IPS DF 6.9 (cell line): ENCODE measurements at regions not wholly inside any gene's neighbourhood (a gene's known extent, or its start where the extent isn't known, plus 50 kb on each side); places are given as distances from the start of the nearest gene placed in this dataset.

Source experiments
- DNase-seq: peaks from one replicate; pipeline ENCODE4 v3.0.0-alpha.2; 2013; ENCODE audit warnings: low read depth, low spot score
- H3K27ac ChIP-seq: one replicate; pipeline ENCODE4 v1.5.1; 2013; ENCODE audit warnings: low read length, control low read depth
- H3K27me3 ChIP-seq: 2 replicates; pipeline ENCODE4 v1.6.1; 2013; ENCODE audit warnings: mild to moderate bottlenecking, low read length; ENCODE audit not compliant: control insufficient read depth, insufficient read depth
- H3K36me3 ChIP-seq: 2 replicates; pipeline ENCODE4 v1.6.1; 2013; ENCODE audit warnings: low read length; ENCODE audit not compliant: control insufficient read depth, insufficient read depth
- H3K4me1 ChIP-seq: 2 replicates; pipeline ENCODE4 v1.6.1; 2013; ENCODE audit warnings: low read length; ENCODE audit not compliant: control insufficient read depth, insufficient read depth
- H3K4me3 ChIP-seq: 2 replicates; pipeline ENCODE4 v1.5.1; 2013; ENCODE audit warnings: mild to moderate bottlenecking, low read length
- H3K9me3 ChIP-seq: 2 replicates; pipeline ENCODE4 v1.6.1; 2013; ENCODE audit warnings: low read length, inconsistent platforms; ENCODE audit not compliant: control insufficient read depth, insufficient read depth
- WGBS: extraction: QIAGEN DNeasy Blood & Tissue Kit; methylation state at CpG from one replicate; pipeline ENCODE4 v1.1.7; 2013; ENCODE audit warnings: mixed read lengths, missing lambda C conversion rate; ENCODE audit not compliant: insufficient read length, insufficient coverage; 5-methylcytosine and 5-hydroxymethylcytosine counted together

GRCh38 chr2:107258531-107259407 is 372.8 kb upstream of the ST6GAL2 start:
- Histone ChIP-seq H3K36me3 (no peaks in the 10 kb centered on the region), H3K9me3 (no peaks in the 10 kb centered on the region), H3K27ac (no peak overlapping the region), H3K27me3 (no peaks in the 10 kb centered on the region), H3K4me1 (peaks cover 1% of the 10 kb centered on the region; the same call in 1 of the 2 replicates), H3K4me3 (no peak overlapping the region)
- DNase-seq, result no peak
- WGBS, result 100% methylated on average over 2 of the region's 8 CpGs

- WGBS, result no CpG with 5 or more reads among the region's 4 CpGs
- DNase-seq, result no peak
Measured at GRCh38 chr2:107259408-107260195, 373.6 kb upstream of the ST6GAL2 start.

DNA sequence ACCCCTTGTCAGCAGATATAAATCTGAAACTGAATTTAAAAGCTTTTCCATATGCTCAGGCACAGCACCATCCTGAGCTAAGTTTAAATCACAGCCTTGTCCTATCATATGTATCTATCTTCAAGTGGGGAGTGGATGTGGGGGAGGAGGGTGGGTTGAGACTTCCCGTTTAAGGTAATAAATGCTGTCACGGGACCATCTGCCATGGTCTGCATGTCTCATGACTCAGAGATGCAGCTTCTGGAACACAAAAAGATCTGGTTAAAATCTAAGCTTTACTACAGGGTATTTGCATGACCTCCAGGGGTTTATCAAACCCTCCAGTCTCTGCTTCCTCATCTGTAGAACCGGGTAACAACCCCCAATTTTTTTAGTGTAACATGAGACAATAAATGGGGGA is 377.7 kb upstream of the ST6GAL2 start:
- Histone ChIP-seq H3K4me1 (no peaks in the 10 kb centered on the region), H3K27me3 (no peaks in the 10 kb centered on the region), H3K9me3 (no peaks in the 10 kb centered on the region), H3K36me3 (no peaks in the 10 kb centered on the region), H3K27ac (no peak overlapping the region), H3K4me3 (no peak overlapping the region)
- DNase-seq, result no peak
- no CpG with 5 or more reads among the region's 3 CpGs for WGBS

More at GRCh38 chr2:107259408-107260195, 373.6 kb upstream of the ST6GAL2 start:
- Histone ChIP-seq H3K27me3 (no peaks in the 10 kb centered on the region), H3K4me3 (no peak overlapping the region), H3K27ac (no peak overlapping the region), H3K36me3 (no peaks in the 10 kb centered on the region), H3K9me3 (no peaks in the 10 kb centered on the region), H3K4me1 (peaks cover 1% of the 10 kb centered on the region; the same call in 1 of the 2 replicates)

- Histone ChIP-seq H3K4me3 (no peak overlapping the region), H3K27ac (no peak overlapping the region), H3K4me1 (no peaks in the 10 kb centered on the region), H3K9me3 (no peaks in the 10 kb centered on the region), H3K36me3 (no peaks in the 10 kb centered on the region), H3K27me3 (no peaks in the 10 kb centered on the region)
- no peak for DNase-seq
- no CpG with 5 or more reads among the region's 6 CpGs for WGBS
Measured at GRCh38 chr2:107264184-107264583, 378.2 kb upstream of the ST6GAL2 start.

DNA sequence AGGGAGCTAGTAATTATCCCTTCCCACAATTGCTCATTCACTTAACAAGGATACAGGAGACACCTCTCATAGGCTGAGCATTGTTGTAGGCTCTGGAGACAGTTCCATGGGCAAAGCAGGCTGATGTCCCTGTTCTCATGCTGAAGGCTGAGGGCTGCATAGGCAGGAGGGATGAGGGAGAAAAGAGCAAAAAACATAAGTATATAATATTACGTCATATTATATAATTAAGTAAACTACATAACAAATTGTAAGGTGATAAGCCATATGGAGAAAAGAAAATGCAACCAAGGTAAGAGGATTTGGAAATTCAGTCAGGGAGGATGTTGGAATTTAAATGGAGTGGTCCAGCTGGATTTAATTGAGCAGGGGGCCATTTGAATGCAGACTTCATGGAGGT is 380.6 kb upstream of the ST6GAL2 start:
- no peak overlapping the region for H3K4me3 ChIP-seq
- no peaks in the 10 kb centered on the region for H3K36me3 ChIP-seq
- H3K4me1 ChIP-seq, result no peaks in the 10 kb centered on the region
- WGBS, result no CpG with 5 or more reads among the region's 1 CpG
- no peaks in the 10 kb centered on the region for H3K9me3 ChIP-seq
- no peaks in the 10 kb centered on the region for H3K27me3 ChIP-seq
- no peak for DNase-seq
- no peak overlapping the region for H3K27ac ChIP-seq

DNA sequence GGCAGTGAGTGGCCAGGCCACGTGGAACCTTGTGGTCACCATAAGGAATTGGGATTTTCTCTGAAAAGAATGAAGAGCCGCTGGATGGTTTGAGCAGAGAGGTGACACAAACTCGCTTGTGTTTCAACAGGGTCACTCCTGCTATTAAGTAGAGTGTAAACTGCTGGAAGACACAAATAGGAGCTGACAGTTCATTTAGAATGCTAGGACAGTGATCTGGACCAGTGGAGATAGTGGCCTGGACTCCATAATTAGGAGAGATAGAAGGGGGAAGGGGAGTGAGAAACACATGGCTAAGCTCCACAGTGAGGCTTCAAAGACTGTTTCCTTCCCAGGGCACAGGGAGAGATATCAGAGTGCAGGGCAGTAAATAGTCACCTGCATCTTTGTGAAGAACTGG is 381.1 kb upstream of the ST6GAL2 start:
- Histone ChIP-seq H3K4me1 (no peaks in the 10 kb centered on the region), H3K36me3 (no peaks in the 10 kb centered on the region), H3K9me3 (no peaks in the 10 kb centered on the region), H3K27me3 (no peaks in the 10 kb centered on the region), H3K4me3 (no peak overlapping the region), H3K27ac (no peak overlapping the region)
- WGBS, result no CpG with 5 or more reads among the region's 3 CpGs
- no peak for DNase-seq

GRCh38 chr2:107276034-107276433 is 390.1 kb upstream of the ST6GAL2 start:
- H3K9me3 ChIP-seq, result no peaks in the 10 kb centered on the region
- H3K27ac ChIP-seq, result no peak overlapping the region
- H3K4me3 ChIP-seq, result no peak overlapping the region
- WGBS, result no CpG with 5 or more reads among the region's 2 CpGs
- no peaks in the 10 kb centered on the region for H3K36me3 ChIP-seq
- DNase-seq, result no peak
- H3K4me1 ChIP-seq, result peaks cover 2% of the 10 kb centered on the region; the same call in 1 of the 2 replicates
- no peaks in the 10 kb centered on the region for H3K27me3 ChIP-seq

- Histone ChIP-seq H3K36me3 (no peaks in the 10 kb centered on the region), H3K27me3 (no peaks in the 10 kb centered on the region), H3K9me3 (no peaks in the 10 kb centered on the region), H3K4me1 (peaks cover 2% of the 10 kb centered on the region; the same call in 1 of the 2 replicates), H3K27ac (no peak overlapping the region), H3K4me3 (no peak overlapping the region)
- no peak for DNase-seq
- no CpG with 5 or more reads among the region's 1 CpG for WGBS
Measured at GRCh38 chr2:107278672-107279071, 392.7 kb upstream of the ST6GAL2 start.

DNA sequence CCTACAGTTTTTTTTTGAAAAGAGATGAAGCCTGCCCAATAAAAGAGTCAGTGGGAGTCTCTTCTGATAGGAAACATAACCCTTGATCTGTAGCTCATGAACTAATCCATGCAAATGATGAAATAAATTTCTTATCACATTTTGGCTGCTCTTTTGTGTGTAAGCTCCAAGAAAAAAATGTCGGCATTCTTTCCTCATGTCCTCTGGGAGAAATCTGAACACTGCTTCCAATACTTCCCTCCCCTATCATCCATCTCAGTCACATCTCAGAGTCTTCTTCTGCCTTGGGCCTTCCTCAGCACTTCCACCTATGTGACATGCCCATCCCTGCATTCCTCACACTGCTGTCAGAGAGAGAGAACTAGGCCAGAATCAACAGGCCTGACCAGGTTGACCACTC is 395.7 kb upstream of the ST6GAL2 start:
- Histone ChIP-seq H3K36me3 (no peaks in the 10 kb centered on the region), H3K27ac (no peak overlapping the region), H3K27me3 (no peaks in the 10 kb centered on the region), H3K9me3 (no peaks in the 10 kb centered on the region), H3K4me3 (no peak overlapping the region), H3K4me1 (peaks cover 2% of the 10 kb centered on the region; the same call in 1 of the 2 replicates)
- whole genome bisulfite sequencing, result no CpG with 5 or more reads among the region's 1 CpG
- no peak for DNase-seq

- DNase-seq, result no peak
- H3K4me3 ChIP-seq, result no peak overlapping the region
- H3K27ac ChIP-seq, result no peak overlapping the region
- no peaks in the 10 kb centered on the region for H3K9me3 ChIP-seq
- peaks cover 2% of the 10 kb centered on the region; the same call in 1 of the 2 replicates for H3K4me1 ChIP-seq
- H3K27me3 ChIP-seq, result no peaks in the 10 kb centered on the region
- H3K36me3 ChIP-seq, result no peaks in the 10 kb centered on the region
Measured at GRCh38 chr2:107282135-107282534, 396.2 kb upstream of the ST6GAL2 start.
